Left ventricle myocardium inferior (tissue), 1 donor: ENCODE measurements at regions not wholly inside any gene's neighbourhood (a gene's known extent, or its start where the extent isn't known, plus 50 kb on each side); places are given as distances from the start of the nearest gene placed in this dataset.

ENCODE experiments used
- DNase-seq: peaks from one replicate; pipeline ENCODE4 v3.0.0-alpha.2; 2020
- H3K27ac ChIP-seq: fragments of 200-600 bp; replicated peaks from 2 replicates; pipeline ENCODE4 v1.8.0; 2021
- H3K27me3 ChIP-seq: fragments of 200-600 bp; 2 replicates; pipeline ENCODE4 v1.8.0; 2021; ENCODE audit warnings: low read depth
- H3K36me3 ChIP-seq: fragments of 200-600 bp; 2 replicates; pipeline ENCODE4 v1.8.0; 2021
- H3K4me1 ChIP-seq: fragments of 200-600 bp; 2 replicates; pipeline ENCODE4 v1.8.0; 2021
- H3K4me3 ChIP-seq: fragments of 200-600 bp; 2 replicates; pipeline ENCODE4 v1.8.0; 2021; ENCODE audit warnings: mild to moderate bottlenecking, moderate library complexity
- H3K9me3 ChIP-seq: fragments of 200-600 bp; replicated peaks from 2 replicates; pipeline ENCODE4 v1.8.0; 2021
- intact Hi-C: fragments of 100-400 bp; cut with micrococcal nuclease; formaldehyde crosslinking; loops from one replicate; pipeline ENCODE4 v1.11.0; 2022
- TF ChIP-seq, protein P1 (sequence below): fragments of 200-600 bp; IDR thresholded peaks from 2 replicates; pipeline ENCODE4 v1.8.0; 2021; ENCODE audit warnings: antibody characterized with exemption, mild to moderate bottlenecking, borderline replicate concordance
- donor health status: DM: no; HTN: yes; CAD: no; lungs with severe emphysema.

DNA sequence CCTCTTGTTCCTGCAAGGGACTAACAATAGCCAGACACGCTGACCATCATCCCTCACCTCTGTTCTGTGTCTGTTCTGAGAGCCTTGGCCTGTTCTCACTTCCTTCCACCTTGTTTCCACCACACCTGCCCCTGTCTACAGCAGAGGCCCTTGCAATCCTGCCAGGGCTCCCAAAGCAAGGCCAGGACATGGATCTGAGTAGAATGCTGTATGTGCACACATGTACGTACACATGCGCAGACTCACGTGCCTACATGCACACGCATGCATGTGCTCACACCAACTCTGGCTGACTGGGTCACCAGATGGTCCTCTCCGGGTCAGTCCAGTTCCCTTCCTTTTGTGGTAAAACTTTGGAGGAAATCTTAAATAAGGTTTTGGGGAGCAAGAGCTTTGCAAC is 133.0 kb upstream of the C14orf180 start:
- no peaks in the 10 kb centered on the region for H3K4me1 ChIP-seq
- peaks cover 15% of the 10 kb centered on the region for H3K9me3 ChIP-seq
- H3K4me3 ChIP-seq: no peak overlapping the region
- TF ChIP-seq, protein P1, sequence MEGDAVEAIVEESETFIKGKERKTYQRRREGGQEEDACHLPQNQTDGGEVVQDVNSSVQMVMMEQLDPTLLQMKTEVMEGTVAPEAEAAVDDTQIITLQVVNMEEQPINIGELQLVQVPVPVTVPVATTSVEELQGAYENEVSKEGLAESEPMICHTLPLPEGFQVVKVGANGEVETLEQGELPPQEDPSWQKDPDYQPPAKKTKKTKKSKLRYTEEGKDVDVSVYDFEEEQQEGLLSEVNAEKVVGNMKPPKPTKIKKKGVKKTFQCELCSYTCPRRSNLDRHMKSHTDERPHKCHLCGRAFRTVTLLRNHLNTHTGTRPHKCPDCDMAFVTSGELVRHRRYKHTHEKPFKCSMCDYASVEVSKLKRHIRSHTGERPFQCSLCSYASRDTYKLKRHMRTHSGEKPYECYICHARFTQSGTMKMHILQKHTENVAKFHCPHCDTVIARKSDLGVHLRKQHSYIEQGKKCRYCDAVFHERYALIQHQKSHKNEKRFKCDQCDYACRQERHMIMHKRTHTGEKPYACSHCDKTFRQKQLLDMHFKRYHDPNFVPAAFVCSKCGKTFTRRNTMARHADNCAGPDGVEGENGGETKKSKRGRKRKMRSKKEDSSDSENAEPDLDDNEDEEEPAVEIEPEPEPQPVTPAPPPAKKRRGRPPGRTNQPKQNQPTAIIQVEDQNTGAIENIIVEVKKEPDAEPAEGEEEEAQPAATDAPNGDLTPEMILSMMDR: no peak
- intact Hi-C loops: no loop called here
- peaks cover 33% of the 10 kb centered on the region for H3K27me3 ChIP-seq
- H3K27ac ChIP-seq: no peak overlapping the region
- no peaks in the 10 kb centered on the region for H3K36me3 ChIP-seq
- no peak for DNase-seq

DNA sequence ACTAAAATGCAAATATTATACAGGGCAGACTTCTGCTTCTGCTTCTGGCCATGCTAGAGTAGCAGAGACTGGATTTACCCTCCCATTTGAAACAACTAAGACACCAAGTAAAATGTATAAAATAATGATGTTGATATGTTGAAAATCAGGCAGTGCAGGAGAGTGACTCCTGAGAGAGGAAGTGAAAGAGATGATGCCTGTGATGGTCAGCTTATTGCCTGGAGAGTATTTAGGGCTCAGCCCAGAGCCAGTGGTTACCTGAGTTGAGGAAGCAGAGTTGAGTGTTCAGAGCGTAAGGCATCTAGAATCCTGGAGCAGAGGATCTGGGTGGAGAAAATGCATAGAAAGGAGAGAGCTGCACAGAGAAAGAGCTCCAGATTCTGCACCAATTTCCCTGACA is 131.8 kb upstream of the C14orf180 start:
- DNase-seq: no peak
- H3K4me3 ChIP-seq: no peak overlapping the region
- intact Hi-C loops: no loop called here
- H3K27ac ChIP-seq: no peak overlapping the region
- TF ChIP-seq, protein P1: no peak
- H3K9me3 ChIP-seq: peaks cover 16% of the 10 kb centered on the region
- H3K4me1 ChIP-seq: no peaks in the 10 kb centered on the region
- H3K36me3 ChIP-seq: no peaks in the 10 kb centered on the region
- H3K27me3 ChIP-seq: peaks cover 34% of the 10 kb centered on the region

- peaks cover 34% of the 10 kb centered on the region for H3K27me3 ChIP-seq
- no peak overlapping the region for H3K27ac ChIP-seq
- TF ChIP-seq, protein P1: no peak
These were observed 131.2 kb upstream of the C14orf180 start for GRCh38 chr14:104448321-104448720.

DNA sequence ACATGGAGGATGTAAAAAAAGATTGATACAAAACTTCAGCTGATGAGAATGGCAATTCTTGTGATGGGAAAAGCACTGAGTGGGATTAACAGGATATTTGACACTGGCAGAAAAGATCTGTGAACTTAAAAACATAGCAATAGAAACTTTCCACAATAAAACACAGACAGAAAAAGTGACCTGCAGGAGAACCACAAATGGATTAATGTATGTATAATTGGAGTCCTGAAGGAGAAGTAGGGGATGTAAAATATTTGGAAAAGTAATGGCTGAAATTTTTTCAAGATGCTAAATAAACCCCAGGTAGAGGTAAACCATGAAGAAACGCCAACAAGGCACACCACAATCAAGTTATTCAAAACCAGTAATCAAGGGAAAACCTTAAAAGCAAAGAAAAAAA is 130.8 kb upstream of the C14orf180 start:
- TF ChIP-seq, protein P1: no peak
- Histone ChIP-seq H3K4me3 (no peak overlapping the region), H3K4me1 (no peaks in the 10 kb centered on the region), H3K27ac (no peak overlapping the region), H3K9me3 (peaks cover 25% of the 10 kb centered on the region), H3K36me3 (no peaks in the 10 kb centered on the region), H3K27me3 (peaks cover 34% of the 10 kb centered on the region)
- intact Hi-C loops: no loop called here
- no peak for DNase-seq

More at GRCh38 chr14:104448321-104448720, 131.2 kb upstream of the C14orf180 start:
- Histone ChIP-seq H3K9me3 (peaks cover 21% of the 10 kb centered on the region), H3K36me3 (no peaks in the 10 kb centered on the region), H3K4me3 (no peak overlapping the region), H3K4me1 (no peaks in the 10 kb centered on the region)
- intact Hi-C loops: no loop called here
- no peak for DNase-seq

GRCh38 chr14:104450811-104451401 is 128.7 kb upstream of the C14orf180 start:
- Histone ChIP-seq H3K4me1 (no peaks in the 10 kb centered on the region), H3K27me3 (peaks cover 40% of the 10 kb centered on the region), H3K9me3 (peaks cover 28% of the 10 kb centered on the region), H3K4me3 (no peak overlapping the region), H3K27ac (no peak overlapping the region), H3K36me3 (no peaks in the 10 kb centered on the region)
- no peak for DNase-seq
- intact Hi-C loops: no loop called here
- TF ChIP-seq, protein P1: no peak
